ENCODE measurements at regions not wholly inside any gene's neighbourhood (a gene's known extent, or its start where the extent isn't known, plus 50 kb on each side); places are given as distances from the start of the nearest gene placed in this dataset.

- no peaks in the 10 kb centered on the region for H3K27me3 Mint-ChIP-seq
- peaks cover 9 to 36% of the 10 kb centered on the region in 2 donors for H3K9me3 Mint-ChIP-seq
- H3K4me3 Mint-ChIP-seq: no peak overlapping the region
- H3K4me1 Mint-ChIP-seq: no peaks in the 10 kb centered on the region
- H3K27ac Mint-ChIP-seq: no peak overlapping the region
- ATAC-seq (no peak), DNase-seq (no peak)
These were observed 1182.0 kb upstream of the PABPC4L start for GRCh38 chr4:135383356-135384288.

- ATAC-seq (no peak), DNase-seq (no peak)
- Mint-ChIP-seq H3K4me1 (no peaks in the 10 kb centered on the region), H3K9me3 (peaks cover 12 to 43% of the 10 kb centered on the region in 2 donors), H3K27me3 (no peaks in the 10 kb centered on the region), H3K4me3 (no peak overlapping the region), H3K27ac (no peak overlapping the region)
These were observed 1180.8 kb upstream of the PABPC4L start for GRCh38 chr4:135382280-135382959.

GRCh38 chr4:135372131-135372530 is 1170.5 kb upstream of the PABPC4L start:
- Mint-ChIP-seq H3K4me3 (no peak overlapping the region), H3K27me3 (no peaks in the 10 kb centered on the region), H3K9me3 (peaks cover 17 to 21% of the 10 kb centered on the region in 2 donors), H3K27ac (no peak overlapping the region), H3K4me1 (no peaks in the 10 kb centered on the region)
- DNase-seq (no peak), ATAC-seq (no peak)

GRCh38 chr4:135371137-135371536 is 1169.5 kb upstream of the PABPC4L start:
- H3K4me3 Mint-ChIP-seq: no peak overlapping the region
- DNase-seq (no peak), ATAC-seq (no peak)
- peaks cover 16 to 17% of the 10 kb centered on the region in 2 donors for H3K9me3 Mint-ChIP-seq
- H3K4me1 Mint-ChIP-seq: no peaks in the 10 kb centered on the region
- no peaks in the 10 kb centered on the region for H3K27me3 Mint-ChIP-seq
- H3K27ac Mint-ChIP-seq: no peak overlapping the region

- DNase-seq (no peak), ATAC-seq (no peak)
- Mint-ChIP-seq H3K9me3 (peaks cover 16 to 17% of the 10 kb centered on the region in 2 donors), H3K4me1 (no peaks in the 10 kb centered on the region), H3K27me3 (no peaks in the 10 kb centered on the region), H3K4me3 (no peak overlapping the region), H3K27ac (no peak overlapping the region)
These were observed 1167.2 kb upstream of the PABPC4L start for GRCh38 chr4:135368831-135369230.

GRCh38 chr4:135365065-135365464 is 1163.5 kb upstream of the PABPC4L start:
- Mint-ChIP-seq H3K4me1 (no peaks in the 10 kb centered on the region), H3K27ac (no peak overlapping the region), H3K27me3 (no peaks in the 10 kb centered on the region), H3K4me3 (no peak overlapping the region), H3K9me3 (no peaks in the 10 kb centered on the region)
- no peak for ATAC-seq
- DNase-seq: no peak

- no peaks in the 10 kb centered on the region for H3K9me3 Mint-ChIP-seq
- ATAC-seq (no peak), DNase-seq (no peak)
- no peak overlapping the region for H3K27ac Mint-ChIP-seq
- H3K27me3 Mint-ChIP-seq: no peaks in the 10 kb centered on the region
- no peak overlapping the region for H3K4me3 Mint-ChIP-seq
- H3K4me1 Mint-ChIP-seq: no peaks in the 10 kb centered on the region
These were observed 1157.5 kb upstream of the PABPC4L start for GRCh38 chr4:135359128-135359527.

- no peak overlapping the region for H3K27ac Mint-ChIP-seq
- H3K4me3 Mint-ChIP-seq: no peak overlapping the region
- no peak for DNase-seq
- ATAC-seq: no peak
- H3K27me3 Mint-ChIP-seq: no peaks in the 10 kb centered on the region
- H3K4me1 Mint-ChIP-seq: no peaks in the 10 kb centered on the region
- H3K9me3 Mint-ChIP-seq: no peaks in the 10 kb centered on the region
These were observed 1155.5 kb upstream of the PABPC4L start for GRCh38 chr4:135357091-135357490.

- H3K9me3 Mint-ChIP-seq: peaks cover 0 to 6% of the 10 kb centered on the region in 2 donors
- no peak for ATAC-seq
- H3K4me3 Mint-ChIP-seq: no peak overlapping the region
- no peaks in the 10 kb centered on the region for H3K4me1 Mint-ChIP-seq
- H3K27me3 Mint-ChIP-seq: no peaks in the 10 kb centered on the region
- no peak for DNase-seq
- H3K27ac Mint-ChIP-seq: no peak overlapping the region
These were observed 1153.3 kb upstream of the PABPC4L start for GRCh38 chr4:135354876-135355275.

- H3K27ac Mint-ChIP-seq: no peak overlapping the region
- ATAC-seq (no peak), DNase-seq (no peak)
- H3K4me3 Mint-ChIP-seq: no peak overlapping the region
- H3K4me1 Mint-ChIP-seq: no peaks in the 10 kb centered on the region
- H3K9me3 Mint-ChIP-seq: peaks cover 0 to 6% of the 10 kb centered on the region in 2 donors
- H3K27me3 Mint-ChIP-seq: no peaks in the 10 kb centered on the region
These were observed 1151.4 kb upstream of the PABPC4L start for GRCh38 chr4:135353008-135353407.

GRCh38 chr4:135344492-135344891 is 1142.9 kb upstream of the PABPC4L start:
- no peak overlapping the region for H3K27ac Mint-ChIP-seq
- DNase-seq: no peak
- no peak for ATAC-seq
- H3K9me3 Mint-ChIP-seq: peaks cover 0 to 6% of the 10 kb centered on the region in 2 donors
- H3K4me3 Mint-ChIP-seq: no peak overlapping the region
- no peaks in the 10 kb centered on the region for H3K27me3 Mint-ChIP-seq
- no peaks in the 10 kb centered on the region for H3K4me1 Mint-ChIP-seq

- Mint-ChIP-seq H3K4me1 (no peaks in the 10 kb centered on the region), H3K27ac (no peak overlapping the region), H3K27me3 (no peaks in the 10 kb centered on the region), H3K9me3 (no peaks in the 10 kb centered on the region), H3K4me3 (no peak overlapping the region)
- DNase-seq: no peak
- ATAC-seq: no peak
These were observed 1136.6 kb upstream of the PABPC4L start for GRCh38 chr4:135338181-135338580.

- Mint-ChIP-seq H3K27me3 (no peaks in the 10 kb centered on the region), H3K27ac (no peak overlapping the region), H3K9me3 (peaks cover 15% of the 10 kb centered on the region in 2 donors), H3K4me1 (no peaks in the 10 kb centered on the region), H3K4me3 (no peak overlapping the region)
- ATAC-seq (no peak), DNase-seq (no peak)
These were observed 1123.7 kb upstream of the PABPC4L start for GRCh38 chr4:135325264-135325663.

- H3K4me1 Mint-ChIP-seq: no peaks in the 10 kb centered on the region
- no peak for DNase-seq
- H3K9me3 Mint-ChIP-seq: peaks cover 20 to 30% of the 10 kb centered on the region in 2 donors
- no peak overlapping the region for H3K27ac Mint-ChIP-seq
- no peak for ATAC-seq
- no peaks in the 10 kb centered on the region for H3K27me3 Mint-ChIP-seq
- H3K4me3 Mint-ChIP-seq: no peak overlapping the region
These were observed 1118.1 kb upstream of the PABPC4L start for GRCh38 chr4:135319685-135320084.

- DNase-seq: no peak
- H3K27ac Mint-ChIP-seq: no peak overlapping the region
- no peaks in the 10 kb centered on the region for H3K27me3 Mint-ChIP-seq
These were observed 1114.7 kb upstream of the PABPC4L start for GRCh38 chr4:135316266-135316779.

GRCh38 chr4:135290136-135290535 is 1088.5 kb upstream of the PABPC4L start:
- Mint-ChIP-seq H3K4me1 (no peaks in the 10 kb centered on the region), H3K4me3 (no peak overlapping the region), H3K27ac (no peak overlapping the region), H3K27me3 (no peaks in the 10 kb centered on the region), H3K9me3 (peaks cover 7 to 12% of the 10 kb centered on the region in 2 donors)
- DNase-seq (no peak), ATAC-seq (no peak)

More at GRCh38 chr4:135316266-135316779, 1114.7 kb upstream of the PABPC4L start:
- H3K4me1 Mint-ChIP-seq: no peaks in the 10 kb centered on the region
- no peak for ATAC-seq
- H3K4me3 Mint-ChIP-seq: no peak overlapping the region
- peaks cover 20 to 34% of the 10 kb centered on the region in 2 donors for H3K9me3 Mint-ChIP-seq
